HG03378 (cell line): ENCODE measurements at regions not wholly inside any gene's neighbourhood (a gene's known extent, or its start where the extent isn't known, plus 50 kb on each side); places are given as distances from the start of the nearest gene placed in this dataset.

Experiments
- ATAC-seq: cut with Tn5 transposase; IDR thresholded peaks from one replicate; pipeline ENCODE4 v1.9.1; 2021; ENCODE audit warnings: mild to moderate bottlenecking, moderate library complexity; ENCODE audit not compliant: unreplicated experiment

GRCh38 chr6:138550346-138550767 lies 51.1 kb upstream of the NHSL1 start:
- no peak for ATAC-seq

- no peak for ATAC-seq
Measured at GRCh38 chr6:138554146-138554545, 54.9 kb upstream of the NHSL1 start.

DNA sequence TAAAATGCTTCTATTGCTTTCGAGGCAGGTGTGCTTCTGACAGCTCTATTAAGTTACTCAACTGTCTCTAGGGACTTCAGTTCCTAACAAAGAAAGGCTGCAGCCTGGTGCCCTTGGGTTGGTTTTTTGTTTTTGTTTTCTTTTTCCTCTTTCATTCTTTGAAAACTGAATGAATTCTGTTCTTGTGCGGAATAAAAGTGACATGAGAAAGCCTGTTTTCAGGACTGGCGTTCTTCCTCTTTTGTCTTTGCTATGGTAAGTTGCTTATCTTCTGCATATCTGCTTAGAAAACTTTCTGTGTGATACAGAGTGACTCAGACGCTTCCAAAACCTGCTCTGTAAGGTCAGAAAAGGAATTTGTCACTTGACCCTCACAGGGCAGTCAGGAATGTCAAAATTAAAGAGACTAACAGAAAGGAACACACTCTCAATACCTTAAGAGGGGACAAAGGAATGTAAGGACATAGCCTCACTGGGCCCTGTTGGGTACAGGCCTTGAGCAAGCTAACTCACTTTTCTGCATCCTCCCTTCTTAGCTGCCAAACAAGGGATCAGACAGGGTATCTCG lies 56.2 kb upstream of the NHSL1 start:
- no peak for ATAC-seq

DNA sequence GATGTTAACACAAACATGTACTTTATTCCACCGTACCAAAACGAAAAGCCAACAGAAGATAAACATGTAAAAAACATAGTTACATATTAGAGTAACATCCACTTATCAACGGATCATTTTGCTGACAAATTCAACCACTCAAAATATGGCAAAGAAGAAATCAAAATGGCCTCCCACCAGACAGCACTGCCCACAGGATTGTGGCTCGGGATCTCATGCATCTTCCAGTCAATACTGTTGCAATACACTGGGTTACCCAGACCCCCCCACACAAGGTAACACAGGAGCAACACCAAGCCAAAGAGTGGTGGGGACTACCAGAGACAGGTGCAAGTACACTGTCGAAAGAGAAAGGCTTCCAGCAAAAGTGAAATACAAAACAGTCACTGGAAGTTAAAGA lies 57.9 kb upstream of the NHSL1 start:
- ATAC-seq = no peak

- no peak for ATAC-seq
Measured at GRCh38 chr6:138559143-138559542, 59.8 kb upstream of the NHSL1 start.

DNA sequence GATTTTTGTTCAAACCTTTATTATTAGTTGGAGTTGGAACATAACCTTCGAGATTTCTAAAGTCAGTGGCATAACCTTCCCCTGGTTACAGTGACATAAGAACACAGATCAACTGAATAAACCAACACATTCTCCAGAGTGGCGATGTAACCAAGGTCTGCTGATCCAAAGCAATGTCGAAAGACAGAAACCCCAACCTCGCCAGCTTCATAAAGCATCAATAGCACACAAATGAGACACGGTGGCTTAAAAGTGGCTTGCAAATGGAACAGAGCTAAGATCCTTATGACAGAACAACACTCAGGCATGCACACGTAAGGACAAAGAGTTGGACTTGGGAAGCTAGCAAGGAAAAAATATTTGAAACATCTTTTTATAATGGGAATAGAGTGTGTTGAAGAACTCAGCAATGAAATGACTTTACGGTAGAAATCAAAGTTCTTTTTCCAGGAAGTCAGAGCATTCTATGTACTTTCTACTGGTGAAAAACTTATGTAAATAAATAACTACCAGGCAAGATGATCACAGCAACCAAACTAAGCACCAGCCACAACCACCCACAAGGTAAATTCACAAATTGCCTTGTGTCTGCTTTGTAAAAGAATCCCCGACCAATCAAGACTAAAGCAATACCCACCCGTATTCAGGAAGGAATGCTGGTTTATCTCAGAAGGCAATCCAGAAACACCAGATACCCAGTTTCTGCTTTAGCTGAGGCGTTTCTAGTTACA lies 61.0 kb upstream of the NHSL1 start:
- ATAC-seq = no peak

GRCh38 chr6:138562691-138563090 lies 63.4 kb upstream of the NHSL1 start:
- no peak for ATAC-seq

DNA sequence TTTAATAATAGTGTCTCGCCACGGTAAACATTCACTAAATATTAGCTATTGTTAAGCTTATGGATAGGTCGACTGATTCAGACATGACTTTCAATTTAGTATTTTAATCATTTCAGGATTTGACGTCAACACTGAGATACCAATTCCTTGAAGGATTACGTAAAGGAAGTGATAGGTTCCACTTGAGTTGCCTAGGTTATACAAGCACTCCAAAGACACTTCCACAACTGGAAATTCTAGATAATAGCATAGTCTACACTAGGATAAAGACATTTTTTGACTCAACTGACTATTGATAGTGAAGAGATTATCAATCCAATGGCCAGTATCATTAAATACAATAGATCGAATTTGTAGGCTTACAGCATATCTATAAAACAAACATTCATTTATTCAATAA lies 63.9 kb upstream of the NHSL1 start:
- ATAC-seq = no peak

GRCh38 chr6:138563650-138564049 lies 64.4 kb upstream of the NHSL1 start:
- ATAC-seq = no peak

- no peak for ATAC-seq
Measured at GRCh38 chr6:138564170-138564721, 65.0 kb upstream of the NHSL1 start.

GRCh38 chr6:138567052-138567451 lies 67.8 kb upstream of the NHSL1 start:
- ATAC-seq = no peak

- ATAC-seq = no peak
Measured at GRCh38 chr6:138568997-138569396, 69.7 kb upstream of the NHSL1 start.

DNA sequence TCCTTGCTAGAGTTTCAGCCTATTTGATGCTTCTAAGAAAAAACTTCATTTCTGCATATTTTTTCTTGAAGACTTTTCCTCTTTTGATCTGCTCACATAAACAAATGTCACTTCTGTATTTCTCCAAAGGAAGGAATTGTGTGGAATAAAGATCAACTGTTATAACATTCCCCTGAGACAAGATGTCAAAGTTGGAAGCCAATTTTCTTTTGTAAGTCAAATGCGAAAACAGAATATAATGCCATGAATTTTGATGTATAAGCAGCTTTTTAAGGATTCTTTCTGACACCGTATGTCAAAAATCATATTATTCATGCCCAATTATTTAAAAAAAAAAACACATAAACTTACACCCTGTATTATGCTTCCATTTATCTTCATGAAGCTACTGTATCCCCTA lies 70.3 kb upstream of the NHSL1 start:
- ATAC-seq = no peak

DNA sequence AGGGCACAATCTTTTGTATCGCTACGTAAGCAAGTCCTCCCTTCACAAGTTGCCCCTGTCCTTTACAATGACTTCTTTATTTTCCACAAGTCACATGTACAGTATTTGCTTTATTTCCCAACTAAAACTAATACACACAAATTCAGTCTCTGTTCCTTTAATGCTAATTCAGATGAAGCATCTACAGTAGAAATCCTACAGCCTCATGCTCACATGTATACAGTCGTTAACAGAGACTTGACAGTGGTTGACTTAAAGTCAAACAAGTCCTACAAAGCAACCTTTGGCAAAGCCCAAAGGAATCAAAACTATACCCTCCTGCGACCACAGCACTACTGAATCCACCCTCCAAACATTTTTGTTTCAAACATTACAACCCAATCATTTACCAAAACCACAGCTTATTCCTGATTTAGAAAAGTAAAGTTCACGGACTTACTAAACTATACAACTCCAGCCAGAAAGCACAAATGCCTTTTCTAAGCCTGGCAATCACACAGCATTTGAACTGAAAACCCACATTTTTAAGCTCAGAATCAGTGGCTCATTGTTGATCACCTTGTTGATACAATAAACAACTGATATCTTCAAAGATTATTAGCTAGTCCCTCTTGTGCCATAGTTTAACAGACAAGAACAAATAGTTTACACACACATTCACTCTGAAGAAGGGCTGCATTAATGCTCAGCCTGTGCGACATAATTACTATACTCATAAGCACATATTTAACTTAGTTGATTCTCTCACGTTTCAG lies 70.9 kb upstream of the NHSL1 start:
- ATAC-seq = no peak

GRCh38 chr6:138570725-138571029 lies 71.4 kb upstream of the NHSL1 start:
- no peak for ATAC-seq

GRCh38 chr6:138571181-138571580 lies 71.9 kb upstream of the NHSL1 start:
- no peak for ATAC-seq

GRCh38 chr6:138571585-138572166 lies 72.4 kb upstream of the NHSL1 start:
- no peak for ATAC-seq

DNA sequence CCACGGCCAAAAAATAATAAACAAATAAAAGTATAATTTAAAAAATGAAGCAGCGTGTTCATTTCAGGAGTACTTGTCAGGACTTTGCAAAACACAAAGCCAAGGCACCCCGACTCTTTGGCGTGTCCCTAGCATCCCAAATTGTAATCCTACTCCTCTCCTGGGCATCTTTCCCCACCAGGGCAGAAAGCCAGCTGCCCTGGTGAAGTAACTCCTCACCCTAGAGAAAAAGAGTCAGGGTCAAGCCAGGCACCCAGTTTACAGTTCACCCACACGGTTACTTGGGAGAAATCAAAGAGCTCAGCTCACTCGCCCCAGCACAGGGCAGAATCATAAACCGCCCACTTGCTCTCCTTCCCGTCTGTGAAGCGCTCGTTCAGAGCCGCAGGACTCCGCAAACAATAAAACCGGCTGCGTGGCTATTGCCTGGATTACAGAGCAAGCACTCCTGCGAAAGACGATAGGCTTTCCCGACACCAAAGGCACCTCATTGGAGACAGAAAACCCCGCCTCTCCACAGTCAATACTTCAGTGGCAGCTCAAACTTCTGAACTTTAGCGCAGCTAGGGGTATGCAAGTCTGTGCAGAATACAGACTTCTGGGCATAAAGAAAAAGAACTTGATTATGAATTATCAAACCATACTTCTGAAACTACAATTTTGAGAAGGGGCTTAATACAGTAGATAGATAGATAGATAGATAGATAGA lies 73.0 kb upstream of the NHSL1 start:
- no peak for ATAC-seq

GRCh38 chr6:138572885-138573284 lies 73.6 kb upstream of the NHSL1 start:
- ATAC-seq = no peak

GRCh38 chr6:138575257-138575656 lies 76.0 kb upstream of the NHSL1 start:
- ATAC-seq = no peak

- no peak for ATAC-seq
Measured at GRCh38 chr6:138576313-138576712, 77.0 kb upstream of the NHSL1 start.
